Endothelial cell of umbilical vein (primary cell): ENCODE measurements at regions not wholly inside any gene's neighbourhood (a gene's known extent, or its start where the extent isn't known, plus 50 kb on each side); places are given as distances from the start of the nearest gene placed in this dataset.

Experiments
- BruUV-seq: library from RNA; stranded (reverse); fragments of 400-500 nt; replicated peaks from 2 replicates; lab custom pipeline; 2021; lab: Mats Ljungman, UMichigan
- CTCF ChIA-PET: fragments of 300-600, 350-600 bp; sonication (Branson Sonifier 250); formaldehyde crosslinking; loops from one replicate; lab custom pipeline; 2021; ENCODE audit warnings: antibody characterized with exemption, inconsistent platforms; lab: Charles Lee
- POLR2A ChIA-PET: fragments of 300-600, 350-600 bp; sonication (Branson Sonifier 250); formaldehyde crosslinking; loops from one replicate; lab custom pipeline; 2021; ENCODE audit warnings: antibody characterized with exemption, inconsistent platforms; lab: Charles Lee
- DNase-seq: peaks from one replicate; pipeline ENCODE4 v3.0.0-alpha.2; 2011; ENCODE audit warnings: low read depth, low spot score
- FAIRE-seq: peaks from 2 replicates; lab custom pipeline; 2011; peaks lifted over from hg19 to GRCh38; lab: Jason Lieb, UNC
- H2AFZ ChIP-seq: 2 replicates; pipeline ENCODE4 v1.6.0; 2012; ENCODE audit warnings: low read depth, low read length, control low read depth, inconsistent platforms
- H3K27ac ChIP-seq: 2 replicates; pipeline ENCODE4 v1.5.1; 2011; ENCODE audit warnings: low read depth, mild to moderate bottlenecking, control low read depth, low read length, moderate library complexity; ENCODE audit not compliant: insufficient read depth
- H3K27me3 ChIP-seq, 2 experiments: 2 replicates each; pipeline versions ENCODE4 v1.6.0 to v1.6.1; 2011; ENCODE audit warnings: low read length in 2 of 2, mixed read lengths in 1 of 2; ENCODE audit not compliant: control insufficient read depth in 2 of 2, insufficient read depth in 2 of 2
- H3K36me3 ChIP-seq, 2 experiments: 2 replicates in 1 of 2; 3 replicates in 1 of 2; pipeline ENCODE4 v1.5.1; 2011; ENCODE audit warnings: low read length in 2 of 2, mild to moderate bottlenecking in 1 of 2, moderate library complexity in 1 of 2; ENCODE audit not compliant: control insufficient read depth in 2 of 2, insufficient read depth in 2 of 2; ENCODE audit errors: extremely low read depth in 1 of 2
- H3K4me1 ChIP-seq: 3 replicates; pipeline ENCODE4 v1.5.1; 2011; ENCODE audit warnings: mild to moderate bottlenecking, low read length; ENCODE audit not compliant: control insufficient read depth, insufficient read depth; ENCODE audit errors: extremely low read depth
- H3K4me2 ChIP-seq: 2 replicates; pipeline ENCODE4 v1.6.1; 2011; ENCODE audit warnings: low read length, control low read depth, mixed read lengths; ENCODE audit not compliant: insufficient read depth
- H3K4me3 ChIP-seq, 3 experiments: fragments of 200-600 bp in 1 of 3; sonication (generic), shearing (Covaris generic) in 1 of 3; replicated peaks in 1 of 3; 2 replicates each; pipeline ENCODE4 v1.5.1; 2011 to 2016; ENCODE audit warnings: control low read depth in 3 of 3, low read length in 3 of 3, mild to moderate bottlenecking in 2 of 3, inconsistent platforms in 1 of 3, low read depth in 1 of 3, moderate library complexity in 1 of 3; ENCODE audit not compliant: insufficient read depth in 1 of 3
- H3K79me2 ChIP-seq: 2 replicates; pipeline ENCODE4 v1.6.0; 2012; ENCODE audit warnings: low read length, inconsistent platforms; ENCODE audit not compliant: control insufficient read depth, insufficient read depth
- H3K9ac ChIP-seq: replicated peaks from 2 replicates; pipeline ENCODE3; 2011; ENCODE audit warnings: low read length, control low read depth; ENCODE audit not compliant: insufficient read depth; ENCODE audit errors: extremely low read depth
- H3K9me1 ChIP-seq: replicated peaks from 3 replicates; pipeline ENCODE4 v1.6.0; 2011; ENCODE audit warnings: mild to moderate bottlenecking, low read length; ENCODE audit not compliant: control insufficient read depth, insufficient read depth; ENCODE audit errors: extremely low read depth
- H3K9me3 ChIP-seq: replicated peaks from 2 replicates; pipeline ENCODE4 v1.5.1; 2012; ENCODE audit warnings: low read length, inconsistent platforms; ENCODE audit not compliant: control insufficient read depth, insufficient read depth
- H4K20me1 ChIP-seq: replicated peaks from 2 replicates; pipeline ENCODE3; 2011; ENCODE audit warnings: mild to moderate bottlenecking, low read length; ENCODE audit not compliant: control insufficient read depth, insufficient read depth; ENCODE audit errors: extremely low read depth
- CTCF ChIP-seq, 2 donors: IDR thresholded peaks; 1 replicate in 1 of 2; 2 replicates in 1 of 2; pipeline ENCODE4 v1.5.1; 2011; ENCODE audit warnings: low read length in 2 of 2, mild to moderate bottlenecking in 2 of 2, moderate library complexity in 2 of 2, control low read depth in 1 of 2, inconsistent platforms in 1 of 2, low read depth in 1 of 2; ENCODE audit not compliant: insufficient read depth in 1 of 2; ENCODE audit errors: extremely low read depth in 1 of 2
- EZH2 ChIP-seq: IDR thresholded peaks from 2 replicates; pipeline ENCODE4 v1.6.1; 2012; ENCODE audit warnings: borderline replicate concordance, low read depth, mild to moderate bottlenecking, moderate library complexity, low read length, inconsistent platforms; ENCODE audit not compliant: severe bottlenecking
- FOS ChIP-seq: IDR thresholded peaks from 2 replicates; pipeline ENCODE4 v1.6.1; 2011; ENCODE audit warnings: mild to moderate bottlenecking, low read length, moderate library complexity, borderline replicate concordance; ENCODE audit not compliant: insufficient read depth
- GATA2 ChIP-seq: IDR thresholded peaks from 2 replicates; pipeline ENCODE4 v1.7.0; 2011; ENCODE audit warnings: low read depth, mild to moderate bottlenecking, moderate library complexity, mixed read lengths, low read length; ENCODE audit not compliant: insufficient read length, insufficient read depth
- JUN ChIP-seq: IDR thresholded peaks from 2 replicates; pipeline ENCODE4 v1.6.1; 2011; ENCODE audit warnings: borderline replicate concordance, low read depth; ENCODE audit not compliant: insufficient read length, insufficient read depth
- MAX ChIP-seq: IDR thresholded peaks from 2 replicates; pipeline ENCODE4 v1.6.1; 2011; ENCODE audit not compliant: insufficient read depth, insufficient read length
- MYC ChIP-seq: IDR thresholded peaks from one replicate; pipeline ENCODE4 v1.6.1; 2011; ENCODE audit warnings: mild to moderate bottlenecking, low read depth, low read length
- POLR2A ChIP-seq: IDR thresholded peaks from 2 replicates; pipeline ENCODE4 v1.6.1; 2012; ENCODE audit warnings: low read depth, mild to moderate bottlenecking, control low read depth, low read length
- POLR2AphosphoS5 ChIP-seq: IDR thresholded peaks from 2 replicates; pipeline ENCODE4 v1.6.1; 2012; ENCODE audit warnings: low read depth, mild to moderate bottlenecking, control low read depth, low read length, moderate library complexity; ENCODE audit not compliant: insufficient read depth
- dilution Hi-C: fragments of 300-500 bp; cut with MboI; formaldehyde crosslinking; loops from one replicate; pipeline ENCODE4 v1.15.0; 2019; ENCODE audit warnings: low sequenced_read_pairs; ENCODE audit not compliant: extremely low pct_ligation_motif_present
- intact Hi-C: fragments of 100-400 bp; cut with micrococcal nuclease; formaldehyde crosslinking; loops from one replicate; pipeline ENCODE4 v1.10.0; 2022

- dilution Hi-C loops (no loop called here), intact Hi-C loops (no loop called here)
- no peak overlapping the region for H3K4me3 ChIP-seq
- ChIA-PET POLR2A (no interaction called here), CTCF (no interaction called here)
- no peaks in the 10 kb centered on the region for H3K4me1 ChIP-seq
- no peak overlapping the region for H3K27ac ChIP-seq
- BruUV-seq: no TSS peak
- H3K9me1 ChIP-seq: no peaks in the 10 kb centered on the region
- H3K9ac ChIP-seq: no peak overlapping the region
- H3K27me3 ChIP-seq: no peaks in the 10 kb centered on the region
- H2AFZ ChIP-seq: no peak overlapping the region
- H4K20me1 ChIP-seq: no peaks in the 10 kb centered on the region
- TF ChIP-seq MAX (no peak), MYC (no peak), CTCF (IDR thresholded peaks at IDR 0.05; ENCODE audit: extremely low read depth in 1 of 2, insufficient read depth in 1 of 2, low read depth in 1 of 2, low read length in 2 of 2) (no peak), EZH2 (no peak), POLR2A (no peak), JUN (no peak), GATA2 (no peak), POLR2AphosphoS5 (no peak), FOS (no peak)
- no peak overlapping the region for H3K4me2 ChIP-seq
- no peaks in the 10 kb centered on the region for H3K79me2 ChIP-seq
- DNase-seq (no peak), FAIRE-seq (no peak)
- no peaks in the 10 kb centered on the region for H3K36me3 ChIP-seq
- H3K9me3 ChIP-seq: no peaks in the 10 kb centered on the region
These were observed 388.9 kb downstream of the NPIPA8 start for GRCh38 chr16:17947637-17948036.
